A549 (cell line): ENCODE measurements at regions not wholly inside any gene's neighbourhood (a gene's known extent, or its start where the extent isn't known, plus 50 kb on each side); places are given as distances from the start of the nearest gene placed in this dataset.

ENCODE experiments used
- ATAC-seq, 2 experiments: fragments of 200-7000 bp in 1 of 2; fragments of >200 bp in 1 of 2; cut with Nextera tagmentation in 1 of 2; cut with Tn5 transposase in 1 of 2; 3 replicates each; pipeline versions ENCODE4 v1.8.0 to v1.9.1; 2018 to 2020; ENCODE audit warnings: mild to moderate bottlenecking in 1 of 2, moderate library complexity in 1 of 2
- CTCF ChIA-PET: fragments of 300-600 bp; sonication (Branson Sonifier 250); formaldehyde crosslinking; extraction: SDS; loops from one replicate; lab custom pipeline; 2021; ENCODE audit warnings: antibody characterized with exemption, inconsistent platforms; lab: Yijun Ruan, JAX
- POLR2A ChIA-PET: fragments of 350-600 bp; formaldehyde crosslinking; extraction: SDS; loops from one replicate; lab custom pipeline; 2021; ENCODE audit warnings: antibody characterized with exemption, inconsistent platforms; lab: Yijun Ruan, JAX
- DNase-seq, 2 experiments: peaks; one replicate each; pipeline versions ENCODE4 v3.0.0 to v3.0.0-alpha.2; 2011 to 2016; ENCODE audit warnings: low read depth in 1 of 2, low spot score in 1 of 2
- FAIRE-seq: peaks from 2 replicates; lab custom pipeline; 2011; peaks lifted over from hg19 to GRCh38; lab: Jason Lieb, UNC
- H3K27ac ChIP-seq, 2 experiments: fragments of >200 bp; sonication (Bioruptor Twin); formaldehyde crosslinking; 3 replicates each; pipeline ENCODE4 v1.5.1; 2016 to 2017
- H3K4me1 ChIP-seq: fragments of >200 bp; sonication (Bioruptor Twin); formaldehyde crosslinking; 3 replicates; pipeline ENCODE4 v1.6.1; 2016
- H3K4me2 ChIP-seq: fragments of >200 bp; sonication (Bioruptor Twin); formaldehyde crosslinking; 3 replicates; pipeline ENCODE4 v1.6.1; 2016
- H3K4me3 ChIP-seq: fragments of >200 bp; sonication (Bioruptor Twin); formaldehyde crosslinking; 3 replicates; pipeline ENCODE4 v1.5.1; 2016
- H3K9me3 ChIP-seq: fragments of >200 bp; sonication (Bioruptor Twin); formaldehyde crosslinking; 3 replicates; pipeline ENCODE4 v1.6.1; 2016
- CHD4 ChIP-seq: fragments of 200-600 bp; sonication (generic); IDR thresholded peaks from 2 replicates; pipeline ENCODE4 v1.6.1; 2016; ENCODE audit warnings: antibody characterized with exemption, mild to moderate bottlenecking, borderline replicate concordance
- EHF ChIP-seq: fragments of 250-450 bp; sonication (Bioruptor Pico); IDR thresholded peaks from 2 replicates; pipeline ENCODE4 v1.5.0; 2020; ENCODE audit warnings: mild to moderate bottlenecking
- JUN ChIP-seq, 2 experiments: fragments of >200 bp; sonication (Bioruptor Twin); formaldehyde crosslinking; IDR thresholded peaks; 2 replicates in 1 of 2; 3 replicates in 1 of 2; pipeline ENCODE4 v1.6.1; 2016 to 2017
- KDM5A ChIP-seq: fragments of 200-600 bp; sonication (generic); IDR thresholded peaks from 2 replicates; pipeline ENCODE4 v1.6.1; 2016; ENCODE audit warnings: antibody characterized with exemption, mild to moderate bottlenecking
- RCOR1 ChIP-seq: fragments of 150-350 bp; IDR thresholded peaks from 2 replicates; pipeline ENCODE4 v1.6.1; 2014; ENCODE audit warnings: antibody characterized with exemption, low read length, low read depth
- SREBF2 ChIP-seq: fragments of 450-650 bp; IDR thresholded peaks from 2 replicates; pipeline ENCODE4 v1.6.1; 2014; ENCODE audit warnings: mild to moderate bottlenecking, moderate library complexity
- WGBS: methylation state at CpG from one replicate; pipeline ENCODE4 v1.1.6; 2017; ENCODE audit errors: missing lambda C conversion rate; 5-methylcytosine and 5-hydroxymethylcytosine counted together
- TF ChIP-seq, protein P1 (sequence below): fragments of >200 bp; sonication (Bioruptor Twin); formaldehyde crosslinking; IDR thresholded peaks from 3 replicates; pipeline ENCODE4 v1.6.1; 2016
- TF ChIP-seq, protein P2 (sequence below): fragments of 250-450 bp; sonication (Bioruptor Pico); IDR thresholded peaks from 2 replicates; pipeline ENCODE4 v1.5.0; 2021; ENCODE audit warnings: mild to moderate bottlenecking, moderate library complexity, borderline replicate concordance
- TF ChIP-seq, protein P3 (sequence below): IDR thresholded peaks from 2 replicates; pipeline ENCODE4 v1.6.1; 2012

DNA sequence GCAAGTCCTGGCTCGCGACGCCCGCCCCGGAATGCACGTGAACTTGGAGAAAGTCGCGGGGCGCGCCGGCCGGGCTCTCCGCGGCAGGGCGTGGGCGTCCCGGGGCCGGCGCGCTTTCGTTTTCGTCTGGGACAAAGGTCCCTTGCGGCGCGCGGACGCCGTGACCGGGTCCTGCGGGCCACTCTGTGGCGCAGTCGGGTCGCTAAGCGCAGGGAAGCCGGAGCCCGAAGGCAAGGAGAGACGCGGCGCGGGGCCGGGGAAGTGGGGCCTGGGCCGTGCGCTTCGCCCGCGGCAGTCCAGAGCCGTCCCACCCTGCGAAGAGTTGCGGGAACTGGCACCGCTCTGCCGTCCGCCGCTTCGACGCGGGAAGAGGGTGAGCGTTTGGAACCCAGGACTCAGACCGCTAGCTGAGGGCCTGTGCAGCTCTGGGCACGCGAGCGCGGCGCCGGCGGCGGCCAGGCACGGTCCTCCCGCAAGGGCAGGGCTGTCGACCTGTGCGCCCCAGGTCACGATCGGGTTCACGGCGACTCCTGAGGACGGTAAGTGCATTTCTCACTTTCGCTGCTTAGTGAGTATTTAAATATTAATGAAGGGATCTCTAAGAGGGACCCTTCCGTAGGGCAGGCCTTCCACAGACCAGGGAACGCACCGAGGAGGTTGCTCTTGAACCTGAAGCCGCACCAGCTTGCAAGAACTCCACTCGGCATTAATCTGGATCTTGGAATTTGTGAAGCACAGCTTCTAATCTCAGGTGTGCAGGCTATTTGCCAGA is 78.0 kb upstream of the PPARA start:
- ChIA-PET POLR2A (interaction anchor here (1.4 to 2.9 kb wide), 3 partner anchors 9 to 66 kb away, joined by 4 to 13 read pairs (median 9); no protein-coding TSS in a partner anchor), CTCF (interaction anchor here (2.3 to 3.9 kb wide), 3 partner anchors 44 to 66 kb away, joined by 15 to 20 read pairs (median 17); no protein-coding TSS in a partner anchor)
- ATAC-seq = no peak
- Histone ChIP-seq H3K27ac (peak overlapping the region; percentile 99 to 100), H3K9me3 (no peaks in the 10 kb centered on the region), H3K4me1 (peaks cover 17% of the 10 kb centered on the region), H3K4me2 (peak overlapping the region; percentile 96), H3K4me3 (peak overlapping the region; percentile 73)
- no peak for FAIRE-seq
- no peak for DNase-seq
- 0% methylated on average over 16 of the region's 81 CpGs for WGBS
- TF ChIP-seq CHD4 (no peak), JUN (IDR thresholded peaks at IDR 0.05) (0 out of 5 replicates have a peak, but pooled peaks of 1 of the 2 experiments have one; percentile 8), KDM5A (no peak)
- TF ChIP-seq, protein P1, sequence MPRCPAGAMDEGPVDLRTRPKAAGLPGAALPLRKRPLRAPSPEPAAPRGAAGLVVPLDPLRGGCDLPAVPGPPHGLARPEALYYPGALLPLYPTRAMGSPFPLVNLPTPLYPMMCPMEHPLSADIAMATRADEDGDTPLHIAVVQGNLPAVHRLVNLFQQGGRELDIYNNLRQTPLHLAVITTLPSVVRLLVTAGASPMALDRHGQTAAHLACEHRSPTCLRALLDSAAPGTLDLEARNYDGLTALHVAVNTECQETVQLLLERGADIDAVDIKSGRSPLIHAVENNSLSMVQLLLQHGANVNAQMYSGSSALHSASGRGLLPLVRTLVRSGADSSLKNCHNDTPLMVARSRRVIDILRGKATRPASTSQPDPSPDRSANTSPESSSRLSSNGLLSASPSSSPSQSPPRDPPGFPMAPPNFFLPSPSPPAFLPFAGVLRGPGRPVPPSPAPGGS = peak; percentile 1; the same call in 1 of the 3 replicates

DNA sequence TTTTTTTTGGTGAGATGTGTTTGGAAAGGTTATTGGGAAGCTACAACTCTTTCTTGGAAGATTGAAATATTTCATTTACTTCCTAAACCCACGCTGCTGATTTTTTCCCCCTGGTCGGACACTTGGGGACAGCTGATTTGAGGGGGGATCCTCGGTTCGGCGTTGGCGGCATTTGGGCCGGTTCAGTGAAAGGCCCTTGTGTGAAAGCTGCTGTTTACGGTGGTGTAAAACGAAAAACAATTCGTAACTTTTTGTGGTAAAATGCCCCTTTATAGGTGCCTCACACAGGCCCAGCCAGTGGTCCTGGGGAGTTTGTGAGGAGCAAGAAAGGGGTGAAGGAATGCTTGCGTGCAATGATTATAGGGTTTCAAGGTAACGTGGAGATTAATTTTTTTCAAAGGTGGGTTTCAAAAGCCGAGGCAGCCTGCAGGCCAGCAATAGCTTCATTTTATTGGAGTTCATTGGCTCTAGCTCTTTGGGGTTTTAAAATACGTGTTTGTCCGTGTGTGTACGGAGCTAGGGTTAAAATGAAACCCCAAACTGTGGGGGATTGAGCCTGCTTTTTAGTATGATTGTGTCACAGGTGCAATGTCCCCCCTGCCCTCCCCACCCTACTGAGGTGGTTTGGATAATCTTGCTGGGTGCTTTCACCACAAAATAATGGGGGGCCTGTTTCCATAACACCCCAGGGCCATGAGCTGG is 77.2 kb upstream of the PPARA start:
- Histone ChIP-seq H3K4me2 (peak overlapping the region; percentile 96), H3K4me3 (peak overlapping the region; percentile 73), H3K27ac (peak overlapping the region; percentile 99 to 100), H3K4me1 (peaks cover 18% of the 10 kb centered on the region), H3K9me3 (no peaks in the 10 kb centered on the region)
- WGBS = under 1% methylated on average over 16 of the region's 16 CpGs
- no peak for DNase-seq
- TF ChIP-seq EHF (CRISPR knock-in tag) (no peak), JUN (IDR thresholded peaks at IDR 0.05) (0 out of 5 replicates have a peak, but pooled peaks of 1 of the 2 experiments have one; percentile 7)
- ATAC-seq = no peak
- FAIRE-seq = no peak
- ChIA-PET CTCF (interaction anchor here (0.9 to 3.9 kb wide), 5 partner anchors 29 to 67 kb away, joined by 4 to 20 read pairs (median 15); no protein-coding TSS in a partner anchor), POLR2A (interaction anchor here (0.6 to 2.9 kb wide), 5 partner anchors 8 to 74 kb away, joined by 4 to 13 read pairs (median 8); no protein-coding TSS in a partner anchor)

DNA sequence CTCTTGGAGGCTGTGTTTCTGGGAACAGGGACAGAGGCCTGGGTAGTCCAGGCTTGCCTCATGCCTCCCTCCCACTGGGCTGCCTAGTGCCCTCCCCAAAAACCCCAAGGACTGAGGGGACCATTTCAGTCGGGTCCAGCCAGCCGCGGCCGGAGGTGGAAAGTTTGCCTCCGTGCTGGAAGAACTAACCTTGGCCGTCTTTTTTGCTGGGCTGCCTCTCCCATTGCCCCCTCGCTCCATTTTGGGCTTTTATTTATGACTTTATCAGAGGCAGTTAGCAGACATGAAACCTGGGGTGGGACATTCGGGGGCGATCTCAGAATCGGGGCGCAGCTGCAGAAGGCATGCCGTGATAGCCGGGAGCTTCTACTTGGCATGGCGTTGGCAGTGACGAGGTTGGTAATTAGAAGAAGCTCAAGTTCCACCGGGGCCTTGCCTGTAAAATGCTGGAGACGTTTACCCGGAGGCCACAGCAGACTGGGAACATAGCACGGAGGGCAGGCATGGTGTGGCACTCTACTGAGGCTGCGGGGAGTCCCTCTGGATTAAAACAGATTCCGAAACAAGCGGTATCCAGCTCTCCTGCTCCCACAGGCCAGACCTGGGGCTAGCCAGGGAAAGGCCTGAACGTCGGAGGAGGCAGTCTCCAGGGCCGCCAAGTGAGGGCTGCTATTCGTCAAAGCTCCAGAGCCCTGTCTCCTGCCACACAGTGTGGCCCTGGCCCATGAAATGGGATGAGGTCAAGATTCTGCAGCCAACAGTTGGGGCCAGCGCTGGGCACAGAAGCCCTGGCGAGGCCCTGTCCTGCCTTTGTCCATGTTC is 76.4 kb upstream of the PPARA start:
- ChIA-PET POLR2A (interaction anchor here (0.6 to 2.9 kb wide), 5 partner anchors 8 to 68 kb away, joined by 3 to 13 read pairs (median 4); no protein-coding TSS in a partner anchor), CTCF (interaction anchor here (0.9 to 3.9 kb wide), 6 partner anchors 13 to 68 kb away, joined by 3 to 20 read pairs (median 10); no protein-coding TSS in a partner anchor)
- DNase-seq (no peak), FAIRE-seq (no peak), ATAC-seq (peak in 1 of 2 experiments; percentile 3; a peak in 2 of 6 replicates)
- TF ChIP-seq, protein P2, sequence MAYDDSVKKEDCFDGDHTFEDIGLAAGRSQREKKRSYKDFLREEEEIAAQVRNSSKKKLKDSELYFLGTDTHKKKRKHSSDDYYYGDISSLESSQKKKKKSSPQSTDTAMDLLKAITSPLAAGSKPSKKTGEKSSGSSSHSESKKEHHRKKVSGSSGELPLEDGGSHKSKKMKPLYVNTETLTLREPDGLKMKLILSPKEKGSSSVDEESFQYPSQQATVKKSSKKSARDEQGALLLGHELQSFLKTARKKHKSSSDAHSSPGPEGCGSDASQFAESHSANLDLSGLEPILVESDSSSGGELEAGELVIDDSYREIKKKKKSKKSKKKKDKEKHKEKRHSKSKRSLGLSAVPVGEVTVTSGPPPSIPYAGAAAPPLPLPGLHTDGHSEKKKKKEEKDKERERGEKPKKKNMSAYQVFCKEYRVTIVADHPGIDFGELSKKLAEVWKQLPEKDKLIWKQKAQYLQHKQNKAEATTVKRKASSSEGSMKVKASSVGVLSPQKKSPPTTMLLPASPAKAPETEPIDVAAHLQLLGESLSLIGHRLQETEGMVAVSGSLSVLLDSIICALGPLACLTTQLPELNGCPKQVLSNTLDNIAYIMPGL = no peak
- TF ChIP-seq, protein P3, sequence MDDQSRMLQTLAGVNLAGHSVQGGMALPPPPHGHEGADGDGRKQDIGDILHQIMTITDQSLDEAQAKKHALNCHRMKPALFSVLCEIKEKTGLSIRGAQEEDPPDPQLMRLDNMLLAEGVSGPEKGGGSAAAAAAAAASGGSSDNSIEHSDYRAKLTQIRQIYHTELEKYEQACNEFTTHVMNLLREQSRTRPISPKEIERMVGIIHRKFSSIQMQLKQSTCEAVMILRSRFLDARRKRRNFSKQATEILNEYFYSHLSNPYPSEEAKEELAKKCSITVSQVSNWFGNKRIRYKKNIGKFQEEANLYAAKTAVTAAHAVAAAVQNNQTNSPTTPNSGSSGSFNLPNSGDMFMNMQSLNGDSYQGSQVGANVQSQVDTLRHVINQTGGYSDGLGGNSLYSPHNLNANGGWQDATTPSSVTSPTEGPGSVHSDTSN = no peak
- TF ChIP-seq SREBF2 = no peak
- TF ChIP-seq RCOR1 = no peak
- Histone ChIP-seq H3K4me1 (peaks cover 21% of the 10 kb centered on the region), H3K4me3 (peak overlapping the region; percentile 73), H3K4me2 (peak overlapping the region; percentile 96), H3K27ac (peak overlapping the region; percentile 99 to 100), H3K9me3 (no peaks in the 10 kb centered on the region)
- 0% methylated on average over 19 of the region's 28 CpGs for WGBS
